ENCODE measurements at regions not wholly inside any gene's neighbourhood (a gene's known extent, or its start where the extent isn't known, plus 50 kb on each side); places are given as distances from the start of the nearest gene placed in this dataset.

GRCh38 chr9:105069285-105069684, 141.3 kb upstream of the ABCA1 start:
- no peaks in the 10 kb centered on the region for H3K36me3 ChIP-seq (ENCODE audit: control insufficient read depth, insufficient read depth, low read length)
- no peak overlapping the region for H3K9ac ChIP-seq (ENCODE audit: low read length)
- H3K27me3 ChIP-seq (ENCODE audit: control insufficient read depth, insufficient read depth, low read length) = no peaks in the 10 kb centered on the region
- H3K4me1 ChIP-seq (ENCODE audit: control insufficient read depth, insufficient read depth, low read length) = peaks cover 11% of the 10 kb centered on the region
- no peak overlapping the region for H3K4me3 ChIP-seq (ENCODE audit: low read length)
- no peak overlapping the region for H3K27ac ChIP-seq (ENCODE audit: low read depth, low read length)

GRCh38 chr9:105069696-105070095, 141.7 kb upstream of the ABCA1 start:
- Histone ChIP-seq H3K4me1 (ENCODE audit: control insufficient read depth, insufficient read depth, low read length) (peaks cover 8% of the 10 kb centered on the region), H3K36me3 (ENCODE audit: control insufficient read depth, insufficient read depth, low read length) (no peaks in the 10 kb centered on the region), H3K27me3 (ENCODE audit: control insufficient read depth, insufficient read depth, low read length) (no peaks in the 10 kb centered on the region), H3K9ac (ENCODE audit: low read length) (no peak overlapping the region), H3K27ac (ENCODE audit: low read depth, low read length) (no peak overlapping the region), H3K4me3 (ENCODE audit: low read length) (no peak overlapping the region)

GRCh38 chr9:105070176-105070575, 142.2 kb upstream of the ABCA1 start:
- no peaks in the 10 kb centered on the region for H3K36me3 ChIP-seq (ENCODE audit: control insufficient read depth, insufficient read depth, low read length)
- H3K4me3 ChIP-seq (ENCODE audit: low read length) = no peak overlapping the region
- H3K27ac ChIP-seq (ENCODE audit: low read depth, low read length) = no peak overlapping the region
- no peaks in the 10 kb centered on the region for H3K27me3 ChIP-seq (ENCODE audit: control insufficient read depth, insufficient read depth, low read length)
- H3K4me1 ChIP-seq (ENCODE audit: control insufficient read depth, insufficient read depth, low read length) = peaks cover 3% of the 10 kb centered on the region
- no peak overlapping the region for H3K9ac ChIP-seq (ENCODE audit: low read length)

- Histone ChIP-seq H3K27ac (ENCODE audit: low read depth, low read length) (no peak overlapping the region), H3K36me3 (ENCODE audit: control insufficient read depth, insufficient read depth, low read length) (no peaks in the 10 kb centered on the region), H3K4me3 (ENCODE audit: low read length) (no peak overlapping the region), H3K27me3 (ENCODE audit: control insufficient read depth, insufficient read depth, low read length) (no peaks in the 10 kb centered on the region), H3K4me1 (ENCODE audit: control insufficient read depth, insufficient read depth, low read length) (no peaks in the 10 kb centered on the region), H3K9ac (ENCODE audit: low read length) (no peak overlapping the region)
These were observed 144.5 kb upstream of the ABCA1 start for GRCh38 chr9:105072476-105072875.

GRCh38 chr9:105073147-105073546, 145.2 kb upstream of the ABCA1 start:
- Histone ChIP-seq H3K4me3 (ENCODE audit: low read length) (no peak overlapping the region), H3K36me3 (ENCODE audit: control insufficient read depth, insufficient read depth, low read length) (no peaks in the 10 kb centered on the region), H3K9ac (ENCODE audit: low read length) (no peak overlapping the region), H3K4me1 (ENCODE audit: control insufficient read depth, insufficient read depth, low read length) (no peaks in the 10 kb centered on the region), H3K27ac (ENCODE audit: low read depth, low read length) (no peak overlapping the region), H3K27me3 (ENCODE audit: control insufficient read depth, insufficient read depth, low read length) (no peaks in the 10 kb centered on the region)

GRCh38 chr9:105074491-105074890, 146.5 kb upstream of the ABCA1 start:
- no peaks in the 10 kb centered on the region for H3K36me3 ChIP-seq (ENCODE audit: control insufficient read depth, insufficient read depth, low read length)
- H3K9ac ChIP-seq (ENCODE audit: low read length) = no peak overlapping the region
- H3K27me3 ChIP-seq (ENCODE audit: control insufficient read depth, insufficient read depth, low read length) = no peaks in the 10 kb centered on the region

GRCh38 chr9:105076729-105077128, 148.8 kb upstream of the ABCA1 start:
- H3K27me3 ChIP-seq (ENCODE audit: control insufficient read depth, insufficient read depth, low read length) = no peaks in the 10 kb centered on the region
- no peaks in the 10 kb centered on the region for H3K36me3 ChIP-seq (ENCODE audit: control insufficient read depth, insufficient read depth, low read length)
- H3K27ac ChIP-seq (ENCODE audit: low read depth, low read length) = no peak overlapping the region
- no peaks in the 10 kb centered on the region for H3K4me1 ChIP-seq (ENCODE audit: control insufficient read depth, insufficient read depth, low read length)
- H3K4me3 ChIP-seq (ENCODE audit: low read length) = no peak overlapping the region
- no peak overlapping the region for H3K9ac ChIP-seq (ENCODE audit: low read length)

More at GRCh38 chr9:105074491-105074890, 146.5 kb upstream of the ABCA1 start:
- H3K27ac ChIP-seq (ENCODE audit: low read depth, low read length) = no peak overlapping the region
- no peak overlapping the region for H3K4me3 ChIP-seq (ENCODE audit: low read length)
- H3K4me1 ChIP-seq (ENCODE audit: control insufficient read depth, insufficient read depth, low read length) = no peaks in the 10 kb centered on the region

GRCh38 chr9:105079457-105079856, 151.5 kb upstream of the ABCA1 start:
- Histone ChIP-seq H3K9ac (ENCODE audit: low read length) (no peak overlapping the region), H3K4me3 (ENCODE audit: low read length) (no peak overlapping the region), H3K36me3 (ENCODE audit: control insufficient read depth, insufficient read depth, low read length) (no peaks in the 10 kb centered on the region), H3K4me1 (ENCODE audit: control insufficient read depth, insufficient read depth, low read length) (no peaks in the 10 kb centered on the region), H3K27me3 (ENCODE audit: control insufficient read depth, insufficient read depth, low read length) (no peaks in the 10 kb centered on the region), H3K27ac (ENCODE audit: low read depth, low read length) (no peak overlapping the region)

- Histone ChIP-seq H3K27me3 (ENCODE audit: control insufficient read depth, insufficient read depth, low read length) (no peaks in the 10 kb centered on the region), H3K27ac (ENCODE audit: low read depth, low read length) (no peak overlapping the region), H3K4me1 (ENCODE audit: control insufficient read depth, insufficient read depth, low read length) (no peaks in the 10 kb centered on the region), H3K4me3 (ENCODE audit: low read length) (no peak overlapping the region), H3K9ac (ENCODE audit: low read length) (no peak overlapping the region), H3K36me3 (ENCODE audit: control insufficient read depth, insufficient read depth, low read length) (no peaks in the 10 kb centered on the region)
These were observed 154.9 kb upstream of the ABCA1 start for GRCh38 chr9:105082843-105083242.

GRCh38 chr9:105083256-105083655, 155.3 kb upstream of the ABCA1 start:
- Histone ChIP-seq H3K27me3 (ENCODE audit: control insufficient read depth, insufficient read depth, low read length) (no peaks in the 10 kb centered on the region), H3K9ac (ENCODE audit: low read length) (no peak overlapping the region), H3K4me3 (ENCODE audit: low read length) (no peak overlapping the region), H3K27ac (ENCODE audit: low read depth, low read length) (no peak overlapping the region), H3K36me3 (ENCODE audit: control insufficient read depth, insufficient read depth, low read length) (no peaks in the 10 kb centered on the region), H3K4me1 (ENCODE audit: control insufficient read depth, insufficient read depth, low read length) (no peaks in the 10 kb centered on the region)

- H3K27me3 ChIP-seq (ENCODE audit: control insufficient read depth, insufficient read depth, low read length) = no peaks in the 10 kb centered on the region
- no peaks in the 10 kb centered on the region for H3K36me3 ChIP-seq (ENCODE audit: control insufficient read depth, insufficient read depth, low read length)
- H3K9ac ChIP-seq (ENCODE audit: low read length) = no peak overlapping the region
- no peak overlapping the region for H3K4me3 ChIP-seq (ENCODE audit: low read length)
- no peaks in the 10 kb centered on the region for H3K4me1 ChIP-seq (ENCODE audit: control insufficient read depth, insufficient read depth, low read length)
- no peak overlapping the region for H3K27ac ChIP-seq (ENCODE audit: low read depth, low read length)
These were observed 156.2 kb upstream of the SLC44A1 start for GRCh38 chr9:105087910-105088898.

- Histone ChIP-seq H3K27ac (ENCODE audit: low read depth, low read length) (no peak overlapping the region), H3K36me3 (ENCODE audit: control insufficient read depth, insufficient read depth, low read length) (no peaks in the 10 kb centered on the region), H3K9ac (ENCODE audit: low read length) (no peak overlapping the region), H3K4me3 (ENCODE audit: low read length) (no peak overlapping the region), H3K4me1 (ENCODE audit: control insufficient read depth, insufficient read depth, low read length) (no peaks in the 10 kb centered on the region), H3K27me3 (ENCODE audit: control insufficient read depth, insufficient read depth, low read length) (no peaks in the 10 kb centered on the region)
These were observed 154.6 kb upstream of the SLC44A1 start for GRCh38 chr9:105089874-105090273.

Data from rectal smooth muscle tissue (tissue), 1 donor.